Fibroblast of lung (primary cell): ENCODE measurements at regions not wholly inside any gene's neighbourhood (a gene's known extent, or its start where the extent isn't known, plus 50 kb on each side); places are given as distances from the start of the nearest gene placed in this dataset.

ENCODE experiments used
- DNase-seq, 2 donors: peaks; one replicate each; pipeline versions ENCODE4 v3.0.0 to v3.0.0-alpha.2; 2010; ENCODE audit warnings: low read depth in 2 of 2
- H2AFZ ChIP-seq: 2 replicates; pipeline ENCODE4 v1.5.1; 2012; ENCODE audit warnings: low read length, control low read depth, inconsistent platforms
- H3K27ac ChIP-seq: 2 replicates; pipeline ENCODE4 v1.5.1; 2011; ENCODE audit warnings: low read length, control low read depth; ENCODE audit not compliant: insufficient read depth
- H3K27me3 ChIP-seq: 2 replicates; pipeline ENCODE4 v1.5.1; 2011; ENCODE audit warnings: mild to moderate bottlenecking, low read length; ENCODE audit not compliant: control insufficient read depth, insufficient read depth
- H3K36me3 ChIP-seq: 2 replicates; pipeline ENCODE4 v1.5.1; 2011; ENCODE audit warnings: low read length; ENCODE audit not compliant: control insufficient read depth, insufficient read depth
- H3K4me1 ChIP-seq: 2 replicates; pipeline ENCODE4 v1.5.1; 2011; ENCODE audit warnings: low read length; ENCODE audit not compliant: control insufficient read depth, insufficient read depth; ENCODE audit errors: extremely low read depth
- H3K4me2 ChIP-seq: 2 replicates; pipeline ENCODE4 v1.5.1; 2011; ENCODE audit warnings: low read length, control low read depth; ENCODE audit not compliant: insufficient read depth; ENCODE audit errors: extremely low read depth
- H3K4me3 ChIP-seq, 4 experiments: fragments of 200-600 bp in 1 of 4; sonication (generic) in 1 of 4; replicated peaks in 1 of 4; 2 replicates each; pipeline ENCODE4 v1.5.1; 2011 to 2016; ENCODE audit warnings: low read length in 4 of 4, low read depth in 3 of 4, mild to moderate bottlenecking in 3 of 4, control low read depth in 2 of 4, inconsistent platforms in 1 of 4, mixed read lengths in 1 of 4; ENCODE audit not compliant: insufficient read depth in 1 of 4; ENCODE audit errors: control extremely low read depth in 1 of 4
- H3K79me2 ChIP-seq: 2 replicates; pipeline ENCODE4 v1.5.1; 2012; ENCODE audit warnings: mild to moderate bottlenecking, low read length, inconsistent platforms; ENCODE audit not compliant: control insufficient read depth, insufficient read depth
- H3K9ac ChIP-seq: 2 replicates; pipeline ENCODE4 v1.5.1; 2011; ENCODE audit warnings: mild to moderate bottlenecking, low read length, control low read depth; ENCODE audit not compliant: insufficient read depth
- H3K9me3 ChIP-seq: 2 replicates; pipeline ENCODE4 v1.5.1; 2012; ENCODE audit warnings: low read depth, low read length; ENCODE audit not compliant: control insufficient read depth, insufficient read depth
- H4K20me1 ChIP-seq: 2 replicates; pipeline ENCODE4 v1.5.1; 2011; ENCODE audit warnings: low read length; ENCODE audit not compliant: control insufficient read depth, insufficient read depth; ENCODE audit errors: extremely low read depth
- EZH2 ChIP-seq: IDR thresholded peaks from 2 replicates; pipeline ENCODE4 v1.5.1; 2012; ENCODE audit warnings: low read length, control low read depth, mild to moderate bottlenecking; ENCODE audit errors: missing control alignments
- TF ChIP-seq, protein P1 (sequence below), 2 donors: IDR thresholded peaks in 1 of 2; conservative IDR thresholded peaks in 1 of 2; 1 replicate in 1 of 2; 2 replicates in 1 of 2; pipeline ENCODE4 v1.5.1; 2011 to 2012; ENCODE audit warnings: low read length in 2 of 2, control low read depth in 1 of 2, inconsistent platforms in 1 of 2, low read depth in 1 of 2, mild to moderate bottlenecking in 1 of 2

GRCh38 chr4:163666332-163666873, 171.9 kb downstream of the TMA16 start:
- Histone ChIP-seq H2AFZ (no peak overlapping the region), H3K79me2 (no peaks in the 10 kb centered on the region), H3K9ac (no peak overlapping the region), H3K4me1 (no peaks in the 10 kb centered on the region), H3K36me3 (no peaks in the 10 kb centered on the region), H3K9me3 (no peaks in the 10 kb centered on the region), H3K27ac (no peak overlapping the region), H4K20me1 (no peaks in the 10 kb centered on the region), H3K27me3 (no peaks in the 10 kb centered on the region), H3K4me2 (no peak overlapping the region), H3K4me3 (no peak overlapping the region)
- no peak for DNase-seq
- TF ChIP-seq, protein P1, sequence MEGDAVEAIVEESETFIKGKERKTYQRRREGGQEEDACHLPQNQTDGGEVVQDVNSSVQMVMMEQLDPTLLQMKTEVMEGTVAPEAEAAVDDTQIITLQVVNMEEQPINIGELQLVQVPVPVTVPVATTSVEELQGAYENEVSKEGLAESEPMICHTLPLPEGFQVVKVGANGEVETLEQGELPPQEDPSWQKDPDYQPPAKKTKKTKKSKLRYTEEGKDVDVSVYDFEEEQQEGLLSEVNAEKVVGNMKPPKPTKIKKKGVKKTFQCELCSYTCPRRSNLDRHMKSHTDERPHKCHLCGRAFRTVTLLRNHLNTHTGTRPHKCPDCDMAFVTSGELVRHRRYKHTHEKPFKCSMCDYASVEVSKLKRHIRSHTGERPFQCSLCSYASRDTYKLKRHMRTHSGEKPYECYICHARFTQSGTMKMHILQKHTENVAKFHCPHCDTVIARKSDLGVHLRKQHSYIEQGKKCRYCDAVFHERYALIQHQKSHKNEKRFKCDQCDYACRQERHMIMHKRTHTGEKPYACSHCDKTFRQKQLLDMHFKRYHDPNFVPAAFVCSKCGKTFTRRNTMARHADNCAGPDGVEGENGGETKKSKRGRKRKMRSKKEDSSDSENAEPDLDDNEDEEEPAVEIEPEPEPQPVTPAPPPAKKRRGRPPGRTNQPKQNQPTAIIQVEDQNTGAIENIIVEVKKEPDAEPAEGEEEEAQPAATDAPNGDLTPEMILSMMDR (conservative IDR thresholded peaks at IDR 0.05 in 1 of 2, IDR thresholded peaks at IDR 0.05 in 1 of 2; ENCODE audit: low read depth in 1 of 2, low read length in 2 of 2): no peak
- no peak for TF ChIP-seq EZH2

GRCh38 chr4:163672751-163673150, 178.3 kb downstream of the TMA16 start:
- Histone ChIP-seq H3K9ac (no peak overlapping the region), H2AFZ (no peak overlapping the region), H3K27ac (no peak overlapping the region), H4K20me1 (no peaks in the 10 kb centered on the region), H3K4me3 (no peak overlapping the region), H3K4me2 (no peak overlapping the region), H3K9me3 (no peaks in the 10 kb centered on the region), H3K27me3 (no peaks in the 10 kb centered on the region), H3K79me2 (no peaks in the 10 kb centered on the region), H3K36me3 (no peaks in the 10 kb centered on the region), H3K4me1 (no peaks in the 10 kb centered on the region)
- DNase-seq: no peak
- no peak for TF ChIP-seq EZH2
- TF ChIP-seq, protein P1 (conservative IDR thresholded peaks at IDR 0.05 in 1 of 2, IDR thresholded peaks at IDR 0.05 in 1 of 2; ENCODE audit: low read depth in 1 of 2, low read length in 2 of 2): no peak

DNA sequence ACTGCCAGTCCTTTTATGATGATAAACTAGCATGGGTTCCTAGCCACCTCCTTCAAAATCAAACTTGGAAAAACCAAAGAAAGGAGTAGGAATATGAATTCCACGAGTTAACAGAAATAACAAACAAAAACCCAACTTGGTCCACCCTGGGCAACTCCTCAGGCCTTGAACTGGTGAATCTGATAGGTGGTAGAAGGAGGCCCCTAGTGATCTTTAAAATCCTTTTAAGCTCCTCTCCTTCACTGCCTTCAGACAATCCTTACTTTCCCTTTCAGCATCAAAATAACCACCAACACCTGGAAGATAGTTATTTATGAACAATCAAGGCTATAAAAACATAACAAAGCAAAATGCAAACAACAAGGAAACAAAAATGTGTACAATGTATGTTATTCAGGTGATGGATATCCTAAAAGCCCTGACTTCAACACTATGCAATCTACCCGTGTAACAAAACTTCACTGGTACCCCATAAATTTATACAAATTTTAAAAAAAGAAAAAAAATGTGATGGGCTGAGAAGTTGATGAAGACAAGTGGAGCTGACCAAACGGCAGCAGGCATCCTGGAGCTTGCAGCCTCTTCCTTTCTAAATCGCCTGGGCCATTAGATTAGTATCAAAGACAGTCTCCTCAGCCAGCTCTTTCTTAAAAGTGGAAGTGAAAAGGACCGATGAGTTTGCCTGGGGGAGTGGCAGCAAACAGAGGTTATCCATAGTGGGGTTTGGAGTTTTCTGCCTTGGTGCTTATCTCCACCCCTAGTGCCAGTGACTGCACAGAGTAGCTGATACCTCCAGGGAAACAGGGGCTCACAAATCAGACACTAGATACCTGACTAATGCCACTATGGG, 179.6 kb downstream of the TMA16 start:
- no peaks in the 10 kb centered on the region for H3K36me3 ChIP-seq
- DNase-seq: no peak
- H3K79me2 ChIP-seq: no peaks in the 10 kb centered on the region
- TF ChIP-seq EZH2: no peak
- TF ChIP-seq, protein P1 (conservative IDR thresholded peaks at IDR 0.05 in 1 of 2, IDR thresholded peaks at IDR 0.05 in 1 of 2; ENCODE audit: low read depth in 1 of 2, low read length in 2 of 2): no peak
- no peak overlapping the region for H3K4me3 ChIP-seq
- no peaks in the 10 kb centered on the region for H3K27me3 ChIP-seq
- H3K4me1 ChIP-seq: no peaks in the 10 kb centered on the region
- H3K4me2 ChIP-seq: no peak overlapping the region
- H3K27ac ChIP-seq: no peak overlapping the region
- H3K9me3 ChIP-seq: no peaks in the 10 kb centered on the region
- H2AFZ ChIP-seq: no peak overlapping the region
- no peak overlapping the region for H3K9ac ChIP-seq
- H4K20me1 ChIP-seq: no peaks in the 10 kb centered on the region
